Spleen (tissue), 11 donors: ENCODE measurements at regions not wholly inside any gene's neighbourhood (a gene's known extent, or its start where the extent isn't known, plus 50 kb on each side); places are given as distances from the start of the nearest gene placed in this dataset.

Experiments used
- DNase-seq: peaks from one replicate; pipeline ENCODE4 v3.0.0-alpha.2; 2020
- H3K27ac ChIP-seq, 8 donors: fragments of 200-600 bp; sonication (generic) in 7 of 8; 1 replicate in 4 of 8; 2 replicates in 4 of 8; pipeline versions ENCODE4 v1.5.0 to v1.8.0; 2016 to 2021; ENCODE audit warnings: inconsistent platforms in 4 of 8, mild to moderate bottlenecking in 4 of 8, moderate library complexity in 1 of 8
- H3K27me3 ChIP-seq, 7 donors: fragments of 200-600 bp; sonication (generic) in 6 of 7; replicated peaks in 1 of 7; 1 replicate in 4 of 7; 2 replicates in 3 of 7; pipeline versions ENCODE4 v1.5.0 to v1.8.0; 2016 to 2021; ENCODE audit warnings: inconsistent platforms in 3 of 7, mild to moderate bottlenecking in 1 of 7
- H3K36me3 ChIP-seq, 6 donors: fragments of 200-600 bp; sonication (generic) in 5 of 6; 1 replicate in 4 of 6; 2 replicates in 2 of 6; pipeline versions ENCODE4 v1.5.0 to v1.8.0; 2016 to 2021; ENCODE audit warnings: inconsistent platforms in 2 of 6
- H3K4me1 ChIP-seq, 6 donors: fragments of 200-600 bp; sonication (generic) in 5 of 6; 1 replicate in 3 of 6; 2 replicates in 3 of 6; pipeline versions ENCODE4 v1.5.0 to v1.8.0; 2016 to 2021; ENCODE audit warnings: inconsistent platforms in 3 of 6
- H3K4me3 ChIP-seq, 8 donors: fragments of 200-600 bp; sonication (generic) in 7 of 8; 1 replicate in 4 of 8; 2 replicates in 4 of 8; pipeline versions ENCODE4 v1.5.0 to v1.8.0; 2016 to 2021; ENCODE audit warnings: inconsistent platforms in 4 of 8, mild to moderate bottlenecking in 4 of 8, moderate library complexity in 2 of 8
- H3K9me3 ChIP-seq, 8 donors: fragments of 200-600 bp; sonication (generic) in 7 of 8; 1 replicate in 4 of 8; 2 replicates in 4 of 8; pipeline versions ENCODE4 v1.5.0 to v1.8.0; 2016 to 2021; ENCODE audit warnings: inconsistent platforms in 4 of 8
- POLR2A ChIP-seq, 3 donors: fragments of 450-650 bp; IDR thresholded peaks; one replicate each; pipeline ENCODE4 v1.5.1; 2017; ENCODE audit warnings: antibody characterized with exemption in 3 of 3, mild to moderate bottlenecking in 1 of 3
- POLR2AphosphoS5 ChIP-seq, 3 donors: sonication (generic); formaldehyde crosslinking; IDR thresholded peaks; one replicate each; pipeline ENCODE4 v1.5.1; 2017; ENCODE audit warnings: antibody characterized with exemption in 3 of 3
- WGBS, 5 donors: extraction: QIAGEN DNeasy Blood & Tissue Kit in 3 of 5; methylation state at CpG; one replicate each; pipeline versions ENCODE4 v1.1.5 to v1.1.7; 2013 to 2018; 5-methylcytosine and 5-hydroxymethylcytosine counted together
- intact Hi-C: fragments of 100-400 bp; cut with DNase I; formaldehyde crosslinking; loops from one replicate; pipeline ENCODE4 v1.15.0; 2023; ENCODE audit warnings: low total_unique reads
- TF ChIP-seq, protein P1 (sequence below), 11 experiments: fragments of 200-600 bp in 7 of 11; fragments of 450-650 bp in 4 of 11; sonication (generic) in 4 of 11; IDR thresholded peaks in 8 of 11; conservative IDR thresholded peaks in 3 of 11; 1 replicate in 7 of 11; 2 replicates in 4 of 11; pipeline versions ENCODE4 v1.4.0 to v1.8.0; 2016 to 2021; ENCODE audit warnings: antibody characterized with exemption in 11 of 11, inconsistent platforms in 4 of 11, mild to moderate bottlenecking in 1 of 11
- donor health status: healthy with polysubstance abuse.
- donor health status: DM: no; HTN: no; CAD: no; lungs with moderate emphysema.
- donor health status: DM: no; HTN: no; CAD: no.
- donor health status: Bipolar disorder and iron deficiency.
- donor health status: healthy.
- donor health status: DM: no; HTN: no; CAD: no.
- donor health status: DM: yes; HTN: yes; CAD: no.

DNA sequence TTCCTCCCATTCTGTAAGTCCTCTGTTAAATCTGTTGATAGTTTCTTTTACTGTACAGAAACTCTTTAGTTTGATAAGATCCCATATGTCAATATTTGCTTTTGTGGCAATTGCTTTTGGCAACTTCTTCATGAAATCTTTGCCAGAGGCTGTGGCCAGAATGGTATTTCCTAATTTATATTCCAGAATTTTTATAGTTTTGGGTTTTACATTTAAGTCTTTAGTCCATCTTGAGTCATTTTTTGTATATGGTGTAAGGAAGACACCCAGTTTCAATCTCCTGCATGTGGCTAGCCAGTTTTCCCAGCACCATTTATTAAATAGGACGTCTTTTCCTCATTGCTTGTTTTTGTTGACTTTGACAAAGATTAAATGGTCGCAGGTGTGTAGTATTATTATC, 372.4 kb upstream of the CADM2 start:
- DNase-seq: no peak
- H3K9me3 ChIP-seq: peaks cover 0 to 12% (median 0%) of the 10 kb centered on the region in 8 donors
- H3K27ac ChIP-seq: no peak overlapping the region
- intact Hi-C loops: no loop called here
- no peaks in the 10 kb centered on the region for H3K36me3 ChIP-seq
- no peak overlapping the region for H3K4me3 ChIP-seq
- H3K4me1 ChIP-seq: no peaks in the 10 kb centered on the region
- 42 to 81% (median 76%) methylated on average over 2 of the region's 2 CpGs for WGBS, 5 donors
- TF ChIP-seq POLR2A (IDR thresholded peaks at IDR 0.05) (no peak), POLR2AphosphoS5 (IDR thresholded peaks at IDR 0.05) (no peak)
- TF ChIP-seq, protein P1, sequence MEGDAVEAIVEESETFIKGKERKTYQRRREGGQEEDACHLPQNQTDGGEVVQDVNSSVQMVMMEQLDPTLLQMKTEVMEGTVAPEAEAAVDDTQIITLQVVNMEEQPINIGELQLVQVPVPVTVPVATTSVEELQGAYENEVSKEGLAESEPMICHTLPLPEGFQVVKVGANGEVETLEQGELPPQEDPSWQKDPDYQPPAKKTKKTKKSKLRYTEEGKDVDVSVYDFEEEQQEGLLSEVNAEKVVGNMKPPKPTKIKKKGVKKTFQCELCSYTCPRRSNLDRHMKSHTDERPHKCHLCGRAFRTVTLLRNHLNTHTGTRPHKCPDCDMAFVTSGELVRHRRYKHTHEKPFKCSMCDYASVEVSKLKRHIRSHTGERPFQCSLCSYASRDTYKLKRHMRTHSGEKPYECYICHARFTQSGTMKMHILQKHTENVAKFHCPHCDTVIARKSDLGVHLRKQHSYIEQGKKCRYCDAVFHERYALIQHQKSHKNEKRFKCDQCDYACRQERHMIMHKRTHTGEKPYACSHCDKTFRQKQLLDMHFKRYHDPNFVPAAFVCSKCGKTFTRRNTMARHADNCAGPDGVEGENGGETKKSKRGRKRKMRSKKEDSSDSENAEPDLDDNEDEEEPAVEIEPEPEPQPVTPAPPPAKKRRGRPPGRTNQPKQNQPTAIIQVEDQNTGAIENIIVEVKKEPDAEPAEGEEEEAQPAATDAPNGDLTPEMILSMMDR (IDR thresholded peaks at IDR 0.05 in 8 of 11, conservative IDR thresholded peaks at IDR 0.05 in 3 of 11): no peak
- no peaks in the 10 kb centered on the region for H3K27me3 ChIP-seq

GRCh38 chr3:84600703-84601225, 358.0 kb upstream of the CADM2 start:
- intact Hi-C loops: no loop called here
- Histone ChIP-seq H3K27me3 (no peaks in the 10 kb centered on the region), H3K27ac (no peak overlapping the region), H3K9me3 (no peaks in the 10 kb centered on the region), H3K36me3 (no peaks in the 10 kb centered on the region), H3K4me3 (no peak overlapping the region), H3K4me1 (no peaks in the 10 kb centered on the region)
- DNase-seq: no peak
- no peak for TF ChIP-seq POLR2A (IDR thresholded peaks at IDR 0.05)
- TF ChIP-seq POLR2AphosphoS5 (IDR thresholded peaks at IDR 0.05): no peak
- TF ChIP-seq, protein P1 (IDR thresholded peaks at IDR 0.05 in 8 of 11, conservative IDR thresholded peaks at IDR 0.05 in 3 of 11): no peak
- 77 to 85% (median 81%) methylated on average over 7 of the region's 7 CpGs for WGBS, 5 donors

DNA sequence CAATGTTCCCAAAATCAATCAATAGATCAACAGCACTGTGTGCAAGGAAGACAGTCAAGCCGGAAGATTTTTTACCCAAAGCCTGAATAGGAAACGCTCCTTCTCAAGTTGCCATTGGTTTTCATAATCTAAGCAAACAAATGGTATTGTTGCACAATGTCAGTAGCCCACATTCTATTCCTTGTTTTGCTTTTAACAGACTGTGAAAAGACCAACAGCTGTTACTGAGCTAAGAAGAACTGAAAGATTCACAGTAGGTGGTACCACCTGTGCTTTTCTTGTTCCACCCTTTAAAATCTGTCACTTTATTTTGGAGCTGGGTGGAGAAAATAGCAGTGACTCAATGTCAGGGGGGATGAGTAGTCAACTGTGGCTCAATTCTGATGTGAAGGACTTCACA, 357.5 kb upstream of the CADM2 start:
- Histone ChIP-seq H3K27ac (no peak overlapping the region), H3K4me3 (no peak overlapping the region), H3K36me3 (no peaks in the 10 kb centered on the region), H3K27me3 (no peaks in the 10 kb centered on the region), H3K4me1 (no peaks in the 10 kb centered on the region), H3K9me3 (no peaks in the 10 kb centered on the region)
- intact Hi-C loops: no loop called here
- no peak for DNase-seq
- TF ChIP-seq POLR2A (IDR thresholded peaks at IDR 0.05) (no peak), POLR2AphosphoS5 (IDR thresholded peaks at IDR 0.05) (no peak)
- TF ChIP-seq, protein P1 (IDR thresholded peaks at IDR 0.05 in 8 of 11, conservative IDR thresholded peaks at IDR 0.05 in 3 of 11): no peak
- WGBS, 5 donors: 56 to 81% (median 68%) methylated on average over 2 of the region's 2 CpGs

GRCh38 chr3:84621823-84622222, 337.0 kb upstream of the CADM2 start:
- Histone ChIP-seq H3K9me3 (peaks cover 0 to 26% (median 12%) of the 10 kb centered on the region in 8 donors), H3K4me3 (no peak overlapping the region), H3K4me1 (no peaks in the 10 kb centered on the region), H3K36me3 (no peaks in the 10 kb centered on the region), H3K27ac (no peak overlapping the region), H3K27me3 (no peaks in the 10 kb centered on the region)
- intact Hi-C loops: no loop called here
- WGBS, 5 donors: 65 to 87% (median 76%) methylated on average over 1 of the region's 1 CpG
- no peak for DNase-seq
- TF ChIP-seq POLR2AphosphoS5 (IDR thresholded peaks at IDR 0.05) (no peak), POLR2A (IDR thresholded peaks at IDR 0.05) (no peak)
- TF ChIP-seq, protein P1 (IDR thresholded peaks at IDR 0.05 in 8 of 11, conservative IDR thresholded peaks at IDR 0.05 in 3 of 11): no peak
